HepG2 (cell line): ENCODE measurements at regions not wholly inside any gene's neighbourhood (a gene's known extent, or its start where the extent isn't known, plus 50 kb on each side); places are given as distances from the start of the nearest gene placed in this dataset.

Experiments
- CHCHD3 ChIP-seq: sonication (generic); formaldehyde crosslinking; IDR thresholded peaks from 2 replicates; pipeline ENCODE4 v1.8.0; 2022; ENCODE audit warnings: mild to moderate bottlenecking, missing genetic modification reagents, moderate library complexity
- POLR2AphosphoS5 ChIP-seq: IDR thresholded peaks from 2 replicates; pipeline ENCODE4 v1.6.1; 2012; ENCODE audit warnings: low read depth, low read length
- STAG1 ChIP-seq: sonication (generic); formaldehyde crosslinking; IDR thresholded peaks from 2 replicates; pipeline ENCODE4 v1.4.0; 2020; ENCODE audit warnings: missing genetic modification reagents
- TF ChIP-seq, protein P1 (sequence below): sonication (generic); formaldehyde crosslinking; IDR thresholded peaks from 2 replicates; pipeline ENCODE4 v1.4.0; 2020; ENCODE audit warnings: missing genetic modification reagents, mild to moderate bottlenecking, borderline replicate concordance

DNA sequence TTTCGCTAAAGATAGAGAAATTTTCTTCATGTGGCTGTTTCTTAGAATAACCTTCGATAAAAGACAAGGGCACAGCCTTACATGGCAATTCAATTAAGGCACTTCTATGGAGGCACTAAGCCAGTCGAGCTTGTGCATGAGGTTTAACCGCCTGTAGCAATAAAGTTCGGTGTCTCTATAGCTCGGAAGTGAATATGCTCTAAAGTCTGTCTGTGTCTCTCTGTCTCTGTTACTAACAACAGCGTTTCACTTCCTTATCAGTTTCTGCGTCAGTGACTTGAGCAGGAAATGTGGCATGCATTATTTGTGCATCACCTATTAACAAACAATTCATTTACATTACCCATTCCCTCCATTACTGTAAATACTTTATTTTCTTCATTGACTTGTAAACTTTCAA, 365.1 kb upstream of the NETO1 start:
- TF ChIP-seq, protein P1, sequence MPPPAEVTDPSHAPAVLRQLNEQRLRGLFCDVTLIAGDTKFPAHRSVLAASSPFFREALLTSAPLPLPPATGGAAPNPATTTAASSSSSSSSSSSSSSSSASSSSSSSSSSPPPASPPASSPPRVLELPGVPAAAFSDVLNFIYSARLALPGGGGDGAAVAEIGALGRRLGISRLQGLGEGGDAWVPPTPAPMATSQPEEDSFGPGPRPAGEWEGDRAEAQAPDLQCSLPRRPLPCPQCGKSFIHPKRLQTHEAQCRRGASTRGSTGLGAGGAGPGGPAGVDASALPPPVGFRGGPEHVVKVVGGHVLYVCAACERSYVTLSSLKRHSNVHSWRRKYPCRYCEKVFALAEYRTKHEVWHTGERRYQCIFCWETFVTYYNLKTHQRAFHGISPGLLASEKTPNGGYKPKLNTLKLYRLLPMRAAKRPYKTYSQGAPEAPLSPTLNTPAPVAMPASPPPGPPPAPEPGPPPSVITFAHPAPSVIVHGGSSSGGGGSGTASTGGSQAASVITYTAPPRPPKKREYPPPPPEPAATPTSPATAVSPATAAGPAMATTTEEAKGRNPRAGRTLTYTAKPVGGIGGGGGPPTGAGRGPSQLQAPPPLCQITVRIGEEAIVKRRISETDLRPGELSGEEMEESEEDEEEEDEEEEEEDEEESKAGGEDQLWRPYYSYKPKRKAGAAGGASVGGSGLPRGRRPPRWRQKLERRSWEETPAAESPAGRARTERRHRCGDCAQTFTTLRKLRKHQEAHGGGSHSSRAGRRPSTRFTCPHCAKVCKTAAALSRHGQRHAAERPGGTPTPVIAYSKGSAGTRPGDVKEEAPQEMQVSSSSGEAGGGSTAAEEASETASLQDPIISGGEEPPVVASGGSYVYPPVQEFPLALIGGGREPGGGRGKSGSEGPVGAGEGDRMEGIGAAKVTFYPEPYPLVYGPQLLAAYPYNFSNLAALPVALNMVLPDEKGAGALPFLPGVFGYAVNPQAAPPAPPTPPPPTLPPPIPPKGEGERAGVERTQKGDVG (CRISPR knock-in tag), result no peak
- TF ChIP-seq CHCHD3 (no peak), STAG1 (no peak), POLR2AphosphoS5 (no peak)
